Epithelial cell of esophagus (primary cell): ENCODE measurements at regions not wholly inside any gene's neighbourhood (a gene's known extent, or its start where the extent isn't known, plus 50 kb on each side); places are given as distances from the start of the nearest gene placed in this dataset.

Experiments
- DNase-seq: peaks from one replicate; pipeline ENCODE4 v3.0.0; 2010; ENCODE audit warnings: low read depth
- H3K4me3 ChIP-seq: 2 replicates; pipeline ENCODE4 v1.5.1; 2011; ENCODE audit warnings: mild to moderate bottlenecking, low read length, control low read depth
- TF ChIP-seq, protein P1 (sequence below): IDR thresholded peaks from 2 replicates; pipeline ENCODE4 v1.5.1; 2011; ENCODE audit warnings: low read depth, mild to moderate bottlenecking, low read length, control low read depth, inconsistent platforms; ENCODE audit not compliant: insufficient read depth; ENCODE audit errors: missing control alignments

- TF ChIP-seq, protein P1, sequence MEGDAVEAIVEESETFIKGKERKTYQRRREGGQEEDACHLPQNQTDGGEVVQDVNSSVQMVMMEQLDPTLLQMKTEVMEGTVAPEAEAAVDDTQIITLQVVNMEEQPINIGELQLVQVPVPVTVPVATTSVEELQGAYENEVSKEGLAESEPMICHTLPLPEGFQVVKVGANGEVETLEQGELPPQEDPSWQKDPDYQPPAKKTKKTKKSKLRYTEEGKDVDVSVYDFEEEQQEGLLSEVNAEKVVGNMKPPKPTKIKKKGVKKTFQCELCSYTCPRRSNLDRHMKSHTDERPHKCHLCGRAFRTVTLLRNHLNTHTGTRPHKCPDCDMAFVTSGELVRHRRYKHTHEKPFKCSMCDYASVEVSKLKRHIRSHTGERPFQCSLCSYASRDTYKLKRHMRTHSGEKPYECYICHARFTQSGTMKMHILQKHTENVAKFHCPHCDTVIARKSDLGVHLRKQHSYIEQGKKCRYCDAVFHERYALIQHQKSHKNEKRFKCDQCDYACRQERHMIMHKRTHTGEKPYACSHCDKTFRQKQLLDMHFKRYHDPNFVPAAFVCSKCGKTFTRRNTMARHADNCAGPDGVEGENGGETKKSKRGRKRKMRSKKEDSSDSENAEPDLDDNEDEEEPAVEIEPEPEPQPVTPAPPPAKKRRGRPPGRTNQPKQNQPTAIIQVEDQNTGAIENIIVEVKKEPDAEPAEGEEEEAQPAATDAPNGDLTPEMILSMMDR, result no peak
- no peak overlapping the region for H3K4me3 ChIP-seq
- DNase-seq, result no peak
These were observed 141.6 kb upstream of the THBS2 start for GRCh38 chr6:169395080-169395805.

DNA sequence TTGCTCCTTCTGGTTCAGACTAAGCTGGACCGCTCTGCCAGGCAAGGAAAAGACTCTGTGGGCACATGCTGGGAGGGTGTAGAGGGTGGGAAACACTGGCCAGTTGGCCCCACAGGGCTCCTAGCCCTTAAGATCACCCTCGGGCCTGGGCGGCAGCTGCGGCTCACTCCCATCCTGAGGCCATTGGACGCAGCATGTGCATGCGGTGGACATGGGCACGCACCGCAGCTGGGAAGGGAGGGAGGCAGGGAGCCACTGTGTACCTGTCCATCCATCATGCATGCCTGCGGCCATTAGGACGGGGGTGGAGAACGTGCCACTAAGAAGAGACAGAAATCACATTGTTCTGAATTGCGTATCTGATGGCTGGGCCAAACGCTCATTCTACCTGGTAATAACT, 140.1 kb upstream of the THBS2 start:
- DNase-seq, result no peak
- no peak overlapping the region for H3K4me3 ChIP-seq
- TF ChIP-seq, protein P1, result no peak

DNA sequence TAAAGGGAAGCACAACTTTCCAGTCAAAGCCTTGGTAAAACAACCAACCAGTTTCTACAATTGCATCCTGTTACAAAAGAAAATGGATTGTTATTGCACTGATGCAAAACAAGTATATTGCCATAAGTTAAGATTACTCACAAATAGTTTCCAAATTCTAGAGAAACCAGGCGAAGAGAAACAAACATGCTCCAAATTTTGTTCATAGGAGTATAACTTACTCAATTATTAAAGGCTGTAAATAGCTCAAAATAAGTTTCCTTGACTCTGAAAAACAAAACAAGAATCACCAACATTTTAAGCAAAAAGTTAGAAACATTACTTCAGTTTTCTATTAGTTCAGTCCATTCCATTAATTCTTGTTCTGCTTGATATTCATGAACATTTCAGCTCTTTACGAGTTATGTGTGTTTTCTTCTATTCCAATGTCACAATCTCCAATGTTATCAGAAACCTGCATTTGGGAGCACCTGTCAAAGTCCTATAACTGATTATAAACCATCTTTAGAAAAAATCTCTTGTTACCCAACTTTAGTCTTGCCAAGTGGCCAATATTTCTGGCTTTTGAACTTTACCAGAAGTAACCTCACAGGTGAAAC, 137.9 kb upstream of the THBS2 start:
- H3K4me3 ChIP-seq, result no peak overlapping the region
- DNase-seq, result no peak
- TF ChIP-seq, protein P1, result no peak

- DNase-seq, result no peak
- TF ChIP-seq, protein P1, result no peak
- H3K4me3 ChIP-seq, result no peak overlapping the region
These were observed 134.9 kb upstream of the THBS2 start for GRCh38 chr6:169388395-169389166.

GRCh38 chr6:169387809-169388383, 134.2 kb upstream of the THBS2 start:
- TF ChIP-seq, protein P1, result no peak
- no peak overlapping the region for H3K4me3 ChIP-seq
- no peak for DNase-seq

- no peak for DNase-seq
These were observed 132.9 kb upstream of the THBS2 start for GRCh38 chr6:169386411-169387057.

More at GRCh38 chr6:169386411-169387057, 132.9 kb upstream of the THBS2 start:
- TF ChIP-seq, protein P1, result no peak
- H3K4me3 ChIP-seq, result no peak overlapping the region
